HG03575 (cell line): ENCODE measurements at regions not wholly inside any gene's neighbourhood (a gene's known extent, or its start where the extent isn't known, plus 50 kb on each side); places are given as distances from the start of the nearest gene placed in this dataset.

Experiments
- ATAC-seq: cut with Tn5 transposase; IDR thresholded peaks from one replicate; pipeline ENCODE4 v1.9.1; 2021; ENCODE audit not compliant: unreplicated experiment, insufficient number of reproducible peaks, low FRiP score; ENCODE audit errors: extremely low read depth

- no peak for ATAC-seq
Measured at GRCh38 chr4:62896721-62897120, 1512.5 kb downstream of the TECRL start.

GRCh38 chr4:62881901-62882300 lies 1527.3 kb downstream of the TECRL start:
- no peak for ATAC-seq

GRCh38 chr4:62881210-62881609 lies 1528.0 kb downstream of the TECRL start:
- no peak for ATAC-seq

- no peak for ATAC-seq
Measured at GRCh38 chr4:62872856-62873255, 1536.4 kb downstream of the TECRL start.

- ATAC-seq = no peak
Measured at GRCh38 chr4:62871078-62871477, 1538.2 kb downstream of the TECRL start.

GRCh38 chr4:62870451-62870850 lies 1538.8 kb downstream of the TECRL start:
- ATAC-seq = no peak

GRCh38 chr4:62865261-62865660 lies 1544.0 kb downstream of the TECRL start:
- no peak for ATAC-seq

GRCh38 chr4:62849696-62850095 lies 1559.6 kb downstream of the TECRL start:
- ATAC-seq = no peak

GRCh38 chr4:62835631-62836030 lies 1573.6 kb downstream of the TECRL start:
- ATAC-seq = no peak

GRCh38 chr4:62822306-62822705 lies 1586.9 kb downstream of the TECRL start:
- no peak for ATAC-seq

GRCh38 chr4:62816566-62816965 lies 1592.7 kb downstream of the TECRL start:
- ATAC-seq = no peak

GRCh38 chr4:62814510-62815047 lies 1594.7 kb downstream of the TECRL start:
- no peak for ATAC-seq

- no peak for ATAC-seq
Measured at GRCh38 chr4:62806816-62807215, 1602.4 kb downstream of the TECRL start.

- ATAC-seq = no peak
Measured at GRCh38 chr4:62804075-62804474, 1603.9 kb downstream of the ADGRL3 start.

GRCh38 chr4:62797221-62797620 lies 1597.1 kb downstream of the ADGRL3 start:
- ATAC-seq = no peak

GRCh38 chr4:62791386-62791785 lies 1591.3 kb downstream of the ADGRL3 start:
- ATAC-seq = no peak

GRCh38 chr4:62771983-62772557 lies 1571.9 kb downstream of the ADGRL3 start:
- ATAC-seq = no peak

GRCh38 chr4:62740296-62740695 lies 1540.2 kb downstream of the ADGRL3 start:
- no peak for ATAC-seq

- no peak for ATAC-seq
Measured at GRCh38 chr4:62717154-62717553, 1517.0 kb downstream of the ADGRL3 start.

GRCh38 chr4:62711575-62711974 lies 1511.4 kb downstream of the ADGRL3 start:
- ATAC-seq = no peak

GRCh38 chr4:62709618-62710252 lies 1509.6 kb downstream of the ADGRL3 start:
- ATAC-seq = no peak
